ENCODE measurements at regions not wholly inside any gene's neighbourhood (a gene's known extent, or its start where the extent isn't known, plus 50 kb on each side); places are given as distances from the start of the nearest gene placed in this dataset.

- H3K9me3 ChIP-seq: no peaks in the 10 kb centered on the region
- peaks cover 0 to 28% (median 9%) of the 10 kb centered on the region in 3 donors for H3K4me1 ChIP-seq
- no peaks in the 10 kb centered on the region for H3K27me3 ChIP-seq
- no peak overlapping the region for H3K4me3 ChIP-seq
- ATAC-seq: no peak
- H3K27ac ChIP-seq: peak overlapping the region in 3 of 4 donors; percentile 59 to 77 (median 61)
- WGBS, 2 donors (ENCODE audit: low coverage in 1 of 2): 83 to 84% methylated on average over 5 to 6 of the region's 6 CpGs
- no peaks in the 10 kb centered on the region for H3K36me3 ChIP-seq
- no peak for TF ChIP-seq POLR2AphosphoS5 (IDR thresholded peaks at IDR 0.05)
- no peak for TF ChIP-seq POLR2A (IDR thresholded peaks at IDR 0.05)
- no peak for TF ChIP-seq EP300 (IDR thresholded peaks at IDR 0.05)
- TF ChIP-seq CTCF (IDR thresholded peaks at IDR 0.05): no peak
These were observed 157.5 kb downstream of the CEBPB start for GRCh38 chr20:50348096-50348495.

- Histone ChIP-seq H3K36me3 (no peaks in the 10 kb centered on the region), H3K4me3 (no peak overlapping the region), H3K4me1 (peaks cover 0 to 17% (median 7%) of the 10 kb centered on the region in 3 donors), H3K27me3 (no peaks in the 10 kb centered on the region), H3K9me3 (no peaks in the 10 kb centered on the region), H3K27ac (no peak overlapping the region)
- WGBS, 2 donors (ENCODE audit: low coverage in 1 of 2): 85 to 89% methylated on average over 9 to 10 of the region's 16 CpGs
- ATAC-seq: no peak
- no peak for TF ChIP-seq CTCF (IDR thresholded peaks at IDR 0.05)
- TF ChIP-seq EP300 (IDR thresholded peaks at IDR 0.05): no peak
- no peak for TF ChIP-seq POLR2A (IDR thresholded peaks at IDR 0.05)
- TF ChIP-seq POLR2AphosphoS5 (IDR thresholded peaks at IDR 0.05): no peak
These were observed 159.5 kb upstream of the PTPN1 start for GRCh38 chr20:50350510-50351249.

GRCh38 chr20:50351541-50351940 lies 158.6 kb upstream of the PTPN1 start:
- Histone ChIP-seq H3K27ac (no peak overlapping the region), H3K36me3 (no peaks in the 10 kb centered on the region), H3K4me1 (peaks cover 0 to 8% (median 0%) of the 10 kb centered on the region in 3 donors), H3K9me3 (no peaks in the 10 kb centered on the region), H3K4me3 (no peak overlapping the region), H3K27me3 (no peaks in the 10 kb centered on the region)
- 90 to 100% methylated on average over 3 of the region's 11 CpGs for WGBS, 2 donors (ENCODE audit: low coverage in 1 of 2)
- TF ChIP-seq POLR2A (IDR thresholded peaks at IDR 0.05) (no peak), EP300 (IDR thresholded peaks at IDR 0.05) (no peak), POLR2AphosphoS5 (IDR thresholded peaks at IDR 0.05) (no peak)
- ATAC-seq: no peak

- ATAC-seq: no peak
- Histone ChIP-seq H3K9me3 (no peaks in the 10 kb centered on the region), H3K27me3 (no peaks in the 10 kb centered on the region), H3K27ac (no peak overlapping the region), H3K36me3 (no peaks in the 10 kb centered on the region), H3K4me3 (no peak overlapping the region), H3K4me1 (no peaks in the 10 kb centered on the region)
- TF ChIP-seq POLR2A (IDR thresholded peaks at IDR 0.05): no peak
- TF ChIP-seq POLR2AphosphoS5 (IDR thresholded peaks at IDR 0.05): no peak
- no peak for TF ChIP-seq CTCF (IDR thresholded peaks at IDR 0.05)
- TF ChIP-seq EP300 (IDR thresholded peaks at IDR 0.05): no peak
- 50 to 71% methylated on average over 5 to 14 of the region's 16 CpGs for WGBS, 2 donors (ENCODE audit: low coverage in 1 of 2)
These were observed 156.8 kb upstream of the PTPN1 start for GRCh38 chr20:50353289-50353961.

- WGBS, 2 donors (ENCODE audit: low coverage in 1 of 2): 85 to 89% methylated on average over 4 to 9 of the region's 13 CpGs
- no peaks in the 10 kb centered on the region for H3K4me1 ChIP-seq
- TF ChIP-seq CTCF (IDR thresholded peaks at IDR 0.05): no peak
- TF ChIP-seq POLR2A (IDR thresholded peaks at IDR 0.05): no peak
- TF ChIP-seq EP300 (IDR thresholded peaks at IDR 0.05): no peak
- TF ChIP-seq POLR2AphosphoS5 (IDR thresholded peaks at IDR 0.05): no peak
- no peak overlapping the region for H3K27ac ChIP-seq
- H3K36me3 ChIP-seq: no peaks in the 10 kb centered on the region
- H3K4me3 ChIP-seq: no peak overlapping the region
- no peaks in the 10 kb centered on the region for H3K27me3 ChIP-seq
- no peaks in the 10 kb centered on the region for H3K9me3 ChIP-seq
- ATAC-seq: no peak
These were observed 155.2 kb upstream of the PTPN1 start for GRCh38 chr20:50354721-50355589.

All from gastroesophageal sphincter (tissue), 4 donors.